Gastroesophageal sphincter (tissue), 4 donors: ENCODE measurements at regions not wholly inside any gene's neighbourhood (a gene's known extent, or its start where the extent isn't known, plus 50 kb on each side); places are given as distances from the start of the nearest gene placed in this dataset.

Experiments
- ATAC-seq: fragments of 150-250 bp; one replicate; pipeline ENCODE4 v1.9.1; 2016; ENCODE audit warnings: mild to moderate bottlenecking, moderate library complexity
- H3K27ac ChIP-seq, 4 donors: fragments of 200-600 bp; sonication (generic) in 3 of 4; 1 replicate in 3 of 4; 2 replicates in 1 of 4; pipeline ENCODE4 v1.5.1; 2016 to 2019
- H3K27me3 ChIP-seq: fragments of 200-600 bp; sonication (generic); one replicate; pipeline ENCODE4 v1.5.1; 2019
- H3K36me3 ChIP-seq, 2 donors: fragments of 200-600 bp; sonication (generic); one replicate each; pipeline ENCODE4 v1.5.1; 2019; ENCODE audit warnings: control low read depth in 1 of 2
- H3K4me1 ChIP-seq, 3 donors: fragments of 200-600 bp; sonication (generic); 1 replicate in 2 of 3; 2 replicates in 1 of 3; pipeline ENCODE4 v1.5.1; 2016 to 2019; ENCODE audit warnings: control low read depth in 2 of 3
- H3K4me3 ChIP-seq, 2 donors: fragments of 200-600 bp; sonication (generic); one replicate each; pipeline ENCODE4 v1.5.1; 2019; ENCODE audit warnings: mild to moderate bottlenecking in 1 of 2, moderate library complexity in 1 of 2
- H3K9me3 ChIP-seq, 3 donors: fragments of 200-600 bp; sonication (generic); one replicate each; pipeline ENCODE4 v1.5.1; 2017 to 2019; ENCODE audit warnings: control low read depth in 2 of 3
- CTCF ChIP-seq, 4 experiments: fragments of 200-600 bp in 2 of 4; fragments of 450-650 bp in 2 of 4; sonication (generic) in 1 of 4; IDR thresholded peaks; one replicate each; pipeline ENCODE4 v1.5.1; 2017 to 2019; ENCODE audit warnings: antibody characterized with exemption in 4 of 4, mild to moderate bottlenecking in 2 of 4, moderate library complexity in 2 of 4
- EP300 ChIP-seq: sonication (generic); formaldehyde crosslinking; IDR thresholded peaks from one replicate; pipeline ENCODE4 v1.6.1; 2017; ENCODE audit warnings: antibody characterized with exemption, mild to moderate bottlenecking
- POLR2A ChIP-seq, 2 donors: fragments of 450-650 bp; IDR thresholded peaks; one replicate each; pipeline ENCODE4 v1.6.1; 2017; ENCODE audit warnings: antibody characterized with exemption in 2 of 2, mild to moderate bottlenecking in 2 of 2, moderate library complexity in 1 of 2
- POLR2AphosphoS5 ChIP-seq: sonication (generic); formaldehyde crosslinking; IDR thresholded peaks from one replicate; pipeline ENCODE4 v1.6.1; 2017; ENCODE audit warnings: antibody characterized with exemption
- WGBS, 2 donors: methylation state at CpG; one replicate each; pipeline ENCODE4 v1.1.5; 2018; ENCODE audit warnings: low coverage in 1 of 2; 5-methylcytosine and 5-hydroxymethylcytosine counted together

- no peak overlapping the region for H3K4me3 ChIP-seq
- TF ChIP-seq CTCF (IDR thresholded peaks at IDR 0.05) = no peak
- no peak for TF ChIP-seq POLR2AphosphoS5
- TF ChIP-seq POLR2A (IDR thresholded peaks at IDR 0.05) = no peak
- no peak for TF ChIP-seq EP300
- peaks cover 15% of the 10 kb centered on the region for H3K27me3 ChIP-seq
- no peak for ATAC-seq
- no peaks in the 10 kb centered on the region for H3K36me3 ChIP-seq
- 78% methylated on average over 3 of the region's 7 CpGs; no CpG with 5 or more reads in 1 of the 2 donors for WGBS, 2 donors
- peaks cover 0 to 3% (median 0%) of the 10 kb centered on the region in 3 donors for H3K9me3 ChIP-seq
- no peaks in the 10 kb centered on the region for H3K4me1 ChIP-seq
- no peak overlapping the region for H3K27ac ChIP-seq
Observed at GRCh38 chr12:131509701-131510100, 201.2 kb upstream of the SFSWAP start.

- no peak for ATAC-seq
- peaks cover 0 to 7% (median 0%) of the 10 kb centered on the region in 3 donors for H3K9me3 ChIP-seq
- no peaks in the 10 kb centered on the region for H3K36me3 ChIP-seq
- TF ChIP-seq POLR2AphosphoS5 (no peak), EP300 (no peak), CTCF (IDR thresholded peaks at IDR 0.05) (no peak), POLR2A (IDR thresholded peaks at IDR 0.05) (no peak)
- H3K27me3 ChIP-seq = peaks cover 18% of the 10 kb centered on the region
- no peaks in the 10 kb centered on the region for H3K4me1 ChIP-seq
- H3K27ac ChIP-seq = no peak overlapping the region
- 27 to 36% methylated on average over 4 of the region's 4 CpGs for whole genome bisulfite sequencing, 2 donors
- H3K4me3 ChIP-seq = no peak overlapping the region
Observed at GRCh38 chr12:131510431-131510830, 200.5 kb upstream of the SFSWAP start.

- Histone ChIP-seq H3K27ac (no peak overlapping the region), H3K27me3 (peaks cover 14% of the 10 kb centered on the region), H3K36me3 (no peaks in the 10 kb centered on the region), H3K4me1 (no peaks in the 10 kb centered on the region), H3K4me3 (no peak overlapping the region), H3K9me3 (peaks cover 0 to 17% (median 0%) of the 10 kb centered on the region in 3 donors)
- TF ChIP-seq EP300 (no peak), POLR2A (IDR thresholded peaks at IDR 0.05) (no peak), CTCF (IDR thresholded peaks at IDR 0.05) (no peak), POLR2AphosphoS5 (no peak)
- WGBS, 2 donors = 47 to 50% methylated on average over 2 to 3 of the region's 7 CpGs
- ATAC-seq = no peak
Observed at GRCh38 chr12:131511391-131511802, 199.5 kb upstream of the SFSWAP start.

- no peak for ATAC-seq
- peaks cover 0 to 23% (median 0%) of the 10 kb centered on the region in 3 donors for H3K9me3 ChIP-seq
- WGBS, 2 donors = 78 to 87% methylated on average over 5 to 6 of the region's 11 CpGs
Observed at GRCh38 chr12:131511803-131512561, 198.9 kb upstream of the SFSWAP start.

More at GRCh38 chr12:131511803-131512561, 198.9 kb upstream of the SFSWAP start:
- no peak overlapping the region for H3K4me3 ChIP-seq
- no peaks in the 10 kb centered on the region for H3K36me3 ChIP-seq
- TF ChIP-seq POLR2A (IDR thresholded peaks at IDR 0.05) (no peak), CTCF (IDR thresholded peaks at IDR 0.05) (no peak), EP300 (no peak), POLR2AphosphoS5 (no peak)
- no peak overlapping the region for H3K27ac ChIP-seq
- no peaks in the 10 kb centered on the region for H3K4me1 ChIP-seq
- H3K27me3 ChIP-seq = peaks cover 10% of the 10 kb centered on the region
